HepG2 (cell line): ENCODE measurements at regions not wholly inside any gene's neighbourhood (a gene's known extent, or its start where the extent isn't known, plus 50 kb on each side); places are given as distances from the start of the nearest gene placed in this dataset.

Source experiments
- ATF1 ChIP-seq: IDR thresholded peaks from 2 replicates; pipeline ENCODE4 v1.6.1; 2016; ENCODE audit warnings: mild to moderate bottlenecking, control low read depth
- CTCF ChIP-seq: sonication (generic); formaldehyde crosslinking; IDR thresholded peaks from 2 replicates; pipeline ENCODE4 v1.5.0; 2020; ENCODE audit warnings: mild to moderate bottlenecking, missing genetic modification reagents, moderate library complexity
- E2F1 ChIP-seq: sonication (generic); formaldehyde crosslinking; IDR thresholded peaks from 2 replicates; pipeline ENCODE4 v1.5.0; 2020; ENCODE audit warnings: missing genetic modification reagents
- FOXO1 ChIP-seq: sonication (generic); formaldehyde crosslinking; IDR thresholded peaks from 2 replicates; pipeline ENCODE4 v1.4.0; 2020; ENCODE audit warnings: missing genetic modification reagents
- FOXP4 ChIP-seq: sonication (generic); formaldehyde crosslinking; IDR thresholded peaks from 2 replicates; pipeline ENCODE4 v1.4.0; 2020; ENCODE audit warnings: missing genetic modification reagents
- RFX3 ChIP-seq: IDR thresholded peaks from 2 replicates; pipeline ENCODE4 v1.6.1; 2016; ENCODE audit warnings: missing biosample characterization, missing genetic modification reagents
- SP1 ChIP-seq, 2 experiments: fragments of 450-650 bp in 1 of 2; sonication (generic) in 1 of 2; formaldehyde crosslinking in 1 of 2; IDR thresholded peaks; 2 replicates each; pipeline versions ENCODE4 v1.4.0 to v1.6.1; 2016 to 2020; ENCODE audit warnings: missing genetic modification reagents in 1 of 2
- TCF7 ChIP-seq: sonication (generic); IDR thresholded peaks from 2 replicates; pipeline ENCODE4 v1.6.1; 2016; ENCODE audit warnings: antibody characterized with exemption, low read depth
- ZNF263 ChIP-seq: sonication (generic); formaldehyde crosslinking; IDR thresholded peaks from 2 replicates; pipeline ENCODE4 v1.4.0; 2020; ENCODE audit warnings: missing genetic modification reagents
- ZNF280D ChIP-seq: sonication (generic); formaldehyde crosslinking; IDR thresholded peaks from 2 replicates; pipeline ENCODE4 v1.5.1; 2020; ENCODE audit warnings: mild to moderate bottlenecking, missing genetic modification reagents

GRCh38 chr14:84303140-84303539 lies 1226.8 kb upstream of the FLRT2 start:
- no peak for TF ChIP-seq TCF7
- no peak for TF ChIP-seq FOXP4 (CRISPR knock-in tag)
- no peak for TF ChIP-seq ZNF263 (CRISPR knock-in tag)
- TF ChIP-seq CTCF (CRISPR knock-in tag) = no peak
- TF ChIP-seq RFX3 (CRISPR knock-in tag) = no peak
- TF ChIP-seq ATF1 (CRISPR knock-in tag) = no peak
- TF ChIP-seq SP1 (IDR thresholded peaks at IDR 0.05) = no peak
- TF ChIP-seq SP1 (CRISPR knock-in tag; IDR thresholded peaks at IDR 0.05) = no peak
- no peak for TF ChIP-seq FOXO1 (CRISPR knock-in tag)
- no peak for TF ChIP-seq ZNF280D (CRISPR knock-in tag)
- TF ChIP-seq E2F1 = no peak
